ENCODE measurements at regions not wholly inside any gene's neighbourhood (a gene's known extent, or its start where the extent isn't known, plus 50 kb on each side); places are given as distances from the start of the nearest gene placed in this dataset.

- TF ChIP-seq CTCF (IDR thresholded peaks at IDR 0.05) (no peak), POLR2A (IDR thresholded peaks at IDR 0.05) (no peak)
Measured at GRCh38 chr5:158553962-158554336, 545.8 kb downstream of the EBF1 start.
